ENCODE measurements at regions not wholly inside any gene's neighbourhood (a gene's known extent, or its start where the extent isn't known, plus 50 kb on each side); places are given as distances from the start of the nearest gene placed in this dataset.
"Not testable (repeated sequence)": the region's sequence is repeated elsewhere in the genome, so short reads cannot be mapped to it uniquely, and the experiment has no call there.

DNA sequence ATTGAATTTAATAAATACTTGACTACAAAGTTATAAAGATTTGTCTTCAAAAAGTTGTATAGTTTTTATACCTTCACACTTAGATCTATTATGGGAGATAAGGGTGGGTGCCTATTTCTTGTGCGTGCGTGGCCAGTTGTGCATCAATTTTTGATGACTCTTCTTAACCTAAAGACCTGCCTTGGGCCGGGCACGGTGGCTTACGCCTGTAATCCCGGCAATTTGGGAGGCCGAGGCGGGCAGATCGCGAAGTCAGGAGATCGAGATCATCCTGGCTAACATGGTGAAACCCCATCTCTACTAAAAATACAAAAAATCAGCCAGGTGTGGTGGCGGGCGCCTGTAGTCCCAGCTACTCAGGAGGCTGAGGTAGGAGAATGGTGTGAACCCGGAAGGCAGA lies 830.1 kb downstream of the BRD1 start:
- not testable (repeated sequence) for H3K4me3 ChIP-seq (ENCODE audit: low read length); DNase-seq (ENCODE audit: low read depth, low spot score)

DNA sequence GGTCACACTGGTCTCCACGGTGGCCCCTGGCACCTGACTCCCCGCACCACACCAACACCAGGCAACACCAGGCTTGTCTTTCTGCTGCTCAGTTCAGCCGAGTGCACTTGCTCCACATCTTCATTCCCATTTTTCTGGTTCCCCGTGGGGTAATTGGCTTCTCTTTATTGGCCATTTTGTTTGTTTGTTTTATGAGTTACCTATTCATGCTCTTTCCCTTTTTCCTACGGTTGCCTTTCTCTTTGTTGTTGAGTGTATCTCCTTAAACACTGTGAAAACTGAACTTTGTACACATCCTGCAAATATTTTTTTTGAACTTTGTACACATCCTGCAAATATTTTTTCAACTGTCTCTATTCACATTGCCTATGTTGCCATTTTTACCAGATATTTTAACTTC lies 834.0 kb downstream of the BRD1 start:
- no peak for DNase-seq (ENCODE audit: low read depth, low spot score)
- no peak overlapping the region for H3K4me3 ChIP-seq (ENCODE audit: low read length)

DNA sequence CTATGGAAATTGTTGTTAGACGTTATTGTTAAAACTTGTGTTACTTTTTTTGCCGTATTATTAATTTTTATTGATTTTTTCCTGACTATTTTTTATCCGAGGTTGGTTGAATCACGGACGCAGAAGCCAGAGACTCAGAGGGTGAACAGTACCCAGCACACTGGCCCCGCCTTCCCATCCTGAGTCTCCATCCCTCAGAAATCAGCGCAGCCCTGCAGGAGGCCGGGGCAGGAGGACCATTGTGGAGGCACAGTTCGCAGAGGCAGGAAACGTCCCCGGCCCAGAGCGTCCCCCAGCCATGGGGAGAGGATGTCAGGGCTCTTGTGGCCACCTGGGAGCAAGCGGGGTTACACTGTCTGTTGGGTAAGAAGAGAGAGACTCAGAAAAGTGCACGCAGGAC lies 843.0 kb downstream of the BRD1 start:
- H3K4me3 ChIP-seq (ENCODE audit: low read length), result no peak overlapping the region
- DNase-seq (ENCODE audit: low read depth, low spot score), result no peak

DNA sequence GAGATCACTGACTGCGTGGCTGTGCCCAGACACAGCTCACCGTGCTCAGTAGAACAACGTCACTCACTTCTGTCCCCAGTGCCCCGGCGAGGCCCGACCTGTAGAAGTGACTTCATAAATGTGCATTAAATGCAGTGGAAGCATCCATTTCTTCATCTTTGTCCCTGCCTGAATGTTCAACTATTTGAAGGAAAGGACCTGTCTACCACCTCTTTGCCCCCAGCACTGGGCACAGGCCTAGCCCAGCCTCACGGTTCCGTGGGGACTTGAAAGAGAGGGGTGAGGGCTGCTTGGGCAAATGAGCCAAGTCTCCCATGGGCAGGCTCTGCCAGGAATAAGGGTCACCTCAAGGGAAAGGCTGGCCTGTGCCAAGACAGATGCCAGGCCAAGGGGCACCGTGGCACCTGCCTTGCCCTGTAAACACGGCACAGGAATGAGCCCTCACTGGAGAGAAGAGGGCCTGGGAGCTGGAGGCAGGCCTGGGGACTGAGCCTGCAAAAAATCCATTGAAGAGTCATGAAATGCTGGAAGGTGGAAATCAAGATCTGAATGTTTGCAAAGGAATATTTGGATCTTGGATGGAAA lies 845.3 kb downstream of the BRD1 start:
- no peak overlapping the region for H3K4me3 ChIP-seq (ENCODE audit: low read length)
- no peak for DNase-seq (ENCODE audit: low read depth, low spot score)

DNA sequence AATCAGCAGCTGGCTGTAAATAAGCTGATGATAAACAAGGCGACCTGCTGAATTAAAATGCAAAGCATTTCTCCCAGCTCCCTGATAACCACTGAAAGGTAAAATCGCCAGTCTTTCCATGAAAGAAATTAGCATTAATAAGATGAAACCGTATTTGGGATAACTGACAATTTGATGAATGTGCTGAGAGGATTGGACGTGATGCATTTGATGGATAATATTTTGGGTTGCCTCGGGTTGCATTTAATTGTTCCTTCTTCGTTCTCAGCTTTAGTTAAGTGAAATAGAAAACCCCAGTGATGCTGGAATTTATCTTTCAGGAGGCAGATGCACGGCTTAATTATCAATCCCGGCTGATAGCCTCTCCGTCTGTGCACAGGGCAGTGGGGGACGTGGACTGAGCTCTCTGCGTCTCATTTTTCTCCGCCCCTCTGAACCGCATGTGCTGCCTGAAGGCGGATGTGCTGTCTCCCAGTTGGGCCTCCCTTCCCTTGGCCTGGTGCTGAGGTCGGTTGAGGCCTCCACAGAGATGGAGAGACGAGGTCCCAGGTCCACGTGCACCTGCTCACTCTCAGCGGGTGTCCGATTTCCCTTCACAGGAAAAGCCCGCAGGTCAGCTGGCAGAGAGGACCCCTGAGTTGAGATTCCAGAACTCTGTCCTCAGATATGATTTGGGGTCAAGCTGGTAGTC lies 846.2 kb downstream of the BRD1 start:
- H3K4me3 ChIP-seq (ENCODE audit: low read length), result no peak overlapping the region
- DNase-seq (ENCODE audit: low read depth, low spot score), result no peak

DNA sequence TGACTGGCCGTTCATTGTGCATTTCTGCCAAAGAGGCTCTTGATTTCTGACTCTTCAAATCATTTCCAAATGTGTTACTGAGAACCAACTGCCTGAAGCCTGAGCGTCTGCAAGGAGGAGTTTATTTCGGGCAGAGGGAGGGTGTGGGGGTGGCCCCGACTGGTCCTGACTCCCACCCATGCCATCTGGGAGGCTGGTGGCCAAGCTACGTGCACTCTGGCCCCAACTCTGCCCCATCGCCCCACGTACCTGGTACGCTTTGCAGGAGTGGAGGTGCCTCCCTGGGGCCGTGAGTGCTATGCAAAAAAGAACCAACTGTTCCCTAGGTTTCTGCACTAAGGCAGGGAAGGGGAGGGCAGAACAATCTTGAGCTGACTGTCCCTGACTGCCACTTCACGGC lies 846.8 kb downstream of the BRD1 start:
- no peak for DNase-seq (ENCODE audit: low read depth, low spot score)
- no peak overlapping the region for H3K4me3 ChIP-seq (ENCODE audit: low read length)

DNA sequence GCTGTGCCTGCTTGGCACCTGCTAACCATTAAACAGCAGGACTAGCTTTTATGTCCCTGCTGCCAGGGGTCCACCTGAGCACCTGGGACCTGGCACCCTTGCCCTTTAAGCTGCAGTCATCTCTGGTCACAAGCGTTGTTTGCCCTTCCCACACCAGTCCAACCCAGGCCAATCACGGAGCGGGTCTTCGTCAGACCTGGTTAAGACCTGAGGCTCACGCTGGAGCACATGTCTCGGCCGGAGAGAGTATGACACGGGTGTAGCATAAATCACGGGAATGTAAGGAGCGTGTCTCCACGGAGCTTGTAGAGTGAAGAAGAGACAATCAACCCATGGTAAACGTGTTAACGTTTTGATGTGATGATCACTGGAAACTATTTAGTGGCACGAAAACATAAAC lies 847.3 kb downstream of the BRD1 start:
- DNase-seq (ENCODE audit: low read depth, low spot score), result no peak
- H3K4me3 ChIP-seq (ENCODE audit: low read length), result no peak overlapping the region

DNA sequence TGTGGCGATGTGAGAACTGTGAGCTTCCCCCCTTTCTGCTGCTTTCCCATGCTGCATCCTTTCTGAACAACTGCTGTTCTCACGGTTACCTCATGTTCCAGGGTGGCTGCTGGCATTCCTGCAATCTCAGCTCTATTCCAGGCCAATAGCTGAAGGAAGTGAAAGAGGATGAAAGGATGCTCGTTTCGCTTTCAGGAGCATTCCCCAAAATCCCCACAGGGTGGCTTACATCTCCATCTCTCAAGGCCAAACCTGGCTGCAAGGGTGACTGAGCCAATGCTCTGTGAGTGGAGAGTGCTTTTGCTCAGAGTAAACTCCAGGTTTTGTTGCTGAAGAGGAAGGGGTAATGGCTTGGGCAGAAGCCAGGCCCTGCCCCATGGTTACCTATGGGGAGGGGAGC lies 848.2 kb downstream of the BRD1 start:
- peak; percentile 5 for DNase-seq (ENCODE audit: low read depth, low spot score)
- no peak overlapping the region for H3K4me3 ChIP-seq (ENCODE audit: low read length)

DNA sequence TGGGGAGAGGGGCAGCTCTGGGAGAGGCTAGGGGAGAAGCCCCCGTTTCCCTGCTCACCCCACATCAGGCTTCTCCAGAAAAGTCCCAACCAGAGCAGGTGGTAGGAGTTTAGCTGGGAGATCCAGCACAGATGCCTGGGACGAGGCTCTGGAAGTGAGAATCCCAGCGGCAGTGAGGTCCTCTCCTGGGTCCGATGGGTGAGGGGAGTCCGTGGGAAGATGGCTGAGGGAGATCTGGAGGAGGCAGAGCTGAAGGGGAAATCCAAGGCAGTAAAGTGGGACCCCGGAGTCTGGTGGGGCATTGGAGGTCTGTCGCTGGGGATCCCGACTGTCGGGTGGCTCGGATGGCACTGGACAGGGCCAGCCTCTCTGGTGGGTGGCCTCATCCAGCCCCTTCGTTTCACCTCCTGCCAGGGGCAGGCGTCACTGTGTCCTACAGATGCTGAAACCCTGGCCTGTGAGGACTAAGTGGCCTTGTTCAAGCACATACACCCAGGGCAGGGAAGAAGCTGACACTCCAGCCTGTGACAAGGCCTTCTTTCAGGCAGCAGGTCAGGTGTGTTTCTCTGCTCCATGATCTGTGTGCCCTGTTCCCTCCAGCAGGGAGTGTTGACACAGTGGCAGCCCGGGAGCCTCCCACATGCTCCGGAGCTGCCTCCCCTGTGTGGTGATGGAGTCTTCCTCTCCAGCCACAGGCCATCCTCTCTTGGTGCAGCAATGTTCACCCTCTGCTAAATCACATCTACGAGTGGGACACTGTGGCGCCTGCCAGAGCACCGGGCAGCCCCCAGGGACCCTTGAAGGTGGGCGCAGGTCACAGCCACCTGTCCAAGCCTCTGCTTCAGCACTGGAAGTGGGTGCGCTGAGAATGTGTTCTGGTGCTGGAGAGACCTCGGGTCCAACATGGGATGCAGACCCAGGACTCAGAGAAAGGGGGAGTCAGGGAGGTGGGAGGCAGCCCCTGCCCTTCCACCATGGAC lies 850.8 kb downstream of the BRD1 start:
- DNase-seq (ENCODE audit: low read depth, low spot score), result no peak
- H3K4me3 ChIP-seq (ENCODE audit: low read length), result no peak overlapping the region

DNA sequence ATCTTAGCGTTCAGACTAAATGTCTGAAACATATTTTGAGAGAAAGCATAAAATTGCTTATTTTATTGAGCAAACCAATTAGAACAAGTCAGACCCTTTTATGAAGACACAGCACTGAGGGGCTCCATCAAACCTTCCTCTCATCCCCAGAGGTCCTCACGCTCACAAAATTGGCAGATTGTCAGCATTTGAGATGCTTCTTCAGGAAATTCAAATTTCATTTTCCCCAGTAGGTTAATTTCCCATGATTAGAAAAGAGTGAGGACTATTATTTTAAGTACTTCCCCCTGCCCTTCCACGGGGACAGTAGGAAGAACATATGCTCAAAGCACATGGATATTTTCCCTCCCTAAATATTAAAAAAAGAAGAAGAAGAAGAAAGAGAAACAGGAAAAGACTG lies 851.8 kb downstream of the BRD1 start:
- DNase-seq (ENCODE audit: low read depth, low spot score), result no peak
- H3K4me3 ChIP-seq (ENCODE audit: low read length), result no peak overlapping the region

DNA sequence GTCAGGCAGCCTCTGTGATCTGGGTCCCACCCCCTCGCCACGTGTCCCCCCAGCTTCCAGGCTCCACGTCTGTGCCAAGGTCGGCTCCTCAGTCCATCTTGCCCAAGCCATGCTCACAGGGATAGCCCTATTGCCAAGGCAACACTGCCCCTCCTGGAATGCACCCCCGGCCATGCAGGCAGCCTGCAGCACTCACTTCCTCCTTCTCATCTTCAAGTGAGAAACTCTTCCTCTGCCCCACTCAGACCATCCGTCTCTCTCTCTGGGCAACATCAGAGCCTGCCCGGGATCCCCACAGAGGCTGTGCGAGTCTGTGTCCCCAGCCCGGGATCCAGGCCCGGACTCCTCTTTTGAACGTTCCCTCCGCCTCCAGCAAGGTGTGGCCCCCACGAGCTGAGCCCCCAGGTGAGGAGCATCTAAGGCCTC lies 852.3 kb downstream of the BRD1 start:
- H3K4me3 ChIP-seq (ENCODE audit: low read length), result no peak overlapping the region
- no peak for DNase-seq (ENCODE audit: low read depth, low spot score)

DNA sequence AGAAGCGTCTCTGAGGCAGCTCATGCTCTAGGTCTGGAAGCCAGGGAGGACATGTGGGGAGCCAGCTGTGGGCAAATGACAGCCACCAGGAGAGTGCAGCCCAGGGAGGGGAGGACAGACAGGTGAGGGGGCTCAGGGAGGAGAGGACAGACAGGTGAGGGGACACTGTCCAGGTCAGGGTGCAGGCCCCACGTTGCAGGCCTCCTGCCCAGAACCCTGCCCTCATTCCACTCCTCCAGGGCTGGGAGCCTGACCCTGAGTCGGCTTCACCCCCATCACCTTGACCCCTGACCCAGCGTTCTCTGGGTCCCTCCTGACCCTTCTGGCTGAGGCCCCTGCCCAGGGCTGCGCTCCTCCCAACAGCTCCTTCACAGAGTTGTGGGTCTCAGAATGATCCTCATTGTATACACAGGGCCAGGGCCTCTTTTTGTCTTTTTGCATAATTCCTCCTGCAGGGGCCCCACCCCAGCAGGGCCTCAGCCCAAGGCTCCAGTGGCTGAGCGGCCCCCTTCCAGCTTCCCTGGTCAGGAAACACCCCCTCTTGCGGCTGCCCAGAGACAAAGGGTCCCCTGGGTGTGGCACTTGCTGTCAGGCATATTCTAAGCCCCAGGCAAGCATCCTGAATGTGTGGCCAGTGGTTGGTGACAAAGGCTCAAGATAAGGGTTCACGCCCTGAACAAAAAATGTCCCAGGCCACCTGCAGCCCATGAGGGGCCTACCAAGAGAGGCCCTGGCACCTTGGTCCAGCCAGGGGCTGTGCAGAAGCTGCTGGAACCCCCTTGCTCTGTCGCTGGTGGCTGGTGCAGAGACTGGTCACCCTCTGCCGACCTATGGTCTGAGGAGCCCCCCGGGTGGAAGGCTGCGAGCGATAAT lies 853.0 kb downstream of the BRD1 start:
- no peak for DNase-seq (ENCODE audit: low read depth, low spot score)
- no peak overlapping the region for H3K4me3 ChIP-seq (ENCODE audit: low read length)

DNA sequence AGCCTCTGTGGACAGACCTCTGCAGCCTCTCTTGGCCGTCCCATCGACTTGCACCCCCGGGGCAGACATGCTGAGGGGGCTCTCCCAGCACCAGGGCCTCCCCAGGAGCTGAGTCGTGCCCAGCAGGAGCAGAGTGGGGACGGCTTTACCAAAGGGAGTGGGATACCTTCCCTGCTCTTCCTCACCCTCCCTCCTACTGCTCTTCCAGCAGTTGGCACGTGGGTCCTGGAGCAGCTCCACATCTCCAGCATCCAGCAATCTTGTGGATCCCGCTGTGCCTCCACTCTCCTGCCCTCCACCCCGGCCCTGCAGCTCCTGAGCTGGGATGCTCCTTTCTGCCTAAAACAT lies 854.0 kb downstream of the BRD1 start:
- no peak for DNase-seq (ENCODE audit: low read depth, low spot score)
- H3K4me3 ChIP-seq (ENCODE audit: low read length), result no peak overlapping the region

DNA sequence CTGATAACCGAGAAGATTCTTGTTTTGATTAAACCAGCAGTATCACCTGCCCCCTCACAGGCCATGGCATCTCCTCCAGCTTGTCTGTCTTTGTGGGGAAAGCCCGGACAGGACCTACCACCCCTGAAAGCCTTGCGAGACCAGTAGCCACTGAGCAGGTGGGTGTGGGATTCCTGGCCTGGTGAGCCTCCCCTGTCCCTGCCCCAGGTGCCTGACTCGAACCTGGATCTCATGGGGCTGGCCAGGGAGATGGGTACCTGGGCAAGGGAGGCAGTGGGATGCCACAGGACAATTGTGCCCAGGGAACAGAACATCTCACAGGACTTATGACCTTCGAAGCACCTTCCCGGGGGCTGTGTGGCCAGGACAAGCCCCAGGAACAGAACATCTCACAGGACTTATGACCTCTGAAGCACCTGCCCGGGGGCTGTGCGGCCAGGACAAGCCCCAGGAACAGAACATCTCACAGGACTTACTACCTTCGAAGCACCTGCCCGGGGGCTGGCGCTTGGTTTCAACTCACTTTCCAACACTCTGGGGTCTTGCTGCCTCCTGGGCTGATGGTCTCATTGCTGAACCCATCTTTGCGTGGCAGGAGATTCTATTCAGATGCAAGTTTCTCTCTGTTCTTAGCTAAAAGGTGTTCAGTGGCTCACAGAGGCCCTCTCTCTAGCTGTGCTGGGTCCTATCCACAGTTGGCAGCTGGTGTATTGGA lies 854.5 kb downstream of the BRD1 start:
- no peak overlapping the region for H3K4me3 ChIP-seq (ENCODE audit: low read length)
- no peak for DNase-seq (ENCODE audit: low read depth, low spot score)

DNA sequence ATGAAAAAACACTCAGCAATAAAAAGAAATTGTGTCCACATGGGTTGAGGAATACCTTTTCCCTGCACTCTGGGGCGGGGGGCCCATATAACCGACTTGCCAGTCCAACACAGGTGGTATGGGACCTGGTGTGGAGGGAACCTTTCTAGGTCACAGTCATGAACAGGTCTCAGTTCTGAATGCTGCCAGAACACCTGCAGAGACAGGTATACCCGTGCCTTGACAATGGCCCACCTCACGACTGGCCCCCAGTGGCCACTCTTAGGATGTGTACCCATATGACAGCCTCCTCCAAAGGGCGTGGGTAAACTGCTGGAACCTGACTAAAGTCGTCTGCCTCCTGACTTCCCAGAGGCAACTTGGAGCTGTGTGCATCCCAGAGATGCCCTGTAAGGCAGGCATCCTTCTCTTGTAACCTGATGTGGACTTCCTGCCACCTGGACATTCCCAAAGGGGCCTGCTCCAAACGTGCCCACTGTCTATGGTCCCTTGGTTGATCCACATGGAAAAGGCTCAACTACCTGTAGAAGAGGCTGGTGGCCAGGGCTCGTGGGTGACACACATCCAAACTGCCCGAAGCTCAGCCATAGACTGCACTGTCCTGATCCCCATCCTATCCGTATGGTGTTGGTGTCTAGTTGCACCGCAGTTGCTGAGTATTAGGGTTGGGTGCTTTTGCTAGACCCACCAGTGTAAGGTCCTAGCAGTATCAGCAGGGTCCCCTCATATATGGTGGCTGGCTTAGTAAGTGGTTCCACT lies 859.3 kb downstream of the BRD1 start:
- no peak for DNase-seq (ENCODE audit: low read depth, low spot score)
- no peak overlapping the region for H3K4me3 ChIP-seq (ENCODE audit: low read length)

DNA sequence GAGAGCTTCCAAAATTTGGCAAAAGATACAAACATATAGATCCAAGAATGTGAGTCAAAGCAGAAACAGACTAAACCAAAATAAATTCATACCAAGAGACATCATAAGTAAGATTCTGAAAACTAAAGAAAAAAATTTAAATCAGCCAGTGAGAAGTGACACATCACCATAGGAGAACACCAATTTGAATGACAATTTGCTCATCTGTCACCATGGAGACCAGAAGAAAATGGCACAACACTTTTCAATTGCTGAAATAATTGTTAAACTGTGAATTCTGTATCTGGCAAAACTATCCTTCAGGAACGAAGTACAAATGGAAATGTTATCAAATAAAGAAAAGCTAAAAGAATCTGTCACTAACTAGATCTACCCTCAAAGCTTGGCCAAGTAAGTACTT lies 864.3 kb downstream of the BRD1 start:
- no peak overlapping the region for H3K4me3 ChIP-seq (ENCODE audit: low read length)
- no peak for DNase-seq (ENCODE audit: low read depth, low spot score)

DNA sequence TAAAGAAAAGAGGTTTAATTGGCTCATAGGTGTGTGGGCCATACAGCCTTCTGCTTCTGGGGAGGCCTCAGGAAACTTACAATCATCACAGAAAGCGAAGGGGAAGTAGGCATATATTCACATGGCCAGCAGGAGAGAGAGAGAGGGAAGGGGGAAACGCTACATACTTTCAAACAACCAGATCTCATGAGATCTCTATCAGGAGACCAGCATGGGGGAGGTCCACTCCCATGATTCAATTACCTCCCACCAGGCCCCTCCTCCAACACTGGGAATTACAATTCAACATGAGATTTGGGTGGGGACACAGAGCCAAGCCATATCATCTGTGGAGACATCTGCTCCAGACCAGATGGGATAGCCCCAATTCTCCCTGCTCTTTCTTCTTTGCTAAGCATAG lies 866.0 kb downstream of the BRD1 start:
- no peak for DNase-seq (ENCODE audit: low read depth, low spot score)

DNA sequence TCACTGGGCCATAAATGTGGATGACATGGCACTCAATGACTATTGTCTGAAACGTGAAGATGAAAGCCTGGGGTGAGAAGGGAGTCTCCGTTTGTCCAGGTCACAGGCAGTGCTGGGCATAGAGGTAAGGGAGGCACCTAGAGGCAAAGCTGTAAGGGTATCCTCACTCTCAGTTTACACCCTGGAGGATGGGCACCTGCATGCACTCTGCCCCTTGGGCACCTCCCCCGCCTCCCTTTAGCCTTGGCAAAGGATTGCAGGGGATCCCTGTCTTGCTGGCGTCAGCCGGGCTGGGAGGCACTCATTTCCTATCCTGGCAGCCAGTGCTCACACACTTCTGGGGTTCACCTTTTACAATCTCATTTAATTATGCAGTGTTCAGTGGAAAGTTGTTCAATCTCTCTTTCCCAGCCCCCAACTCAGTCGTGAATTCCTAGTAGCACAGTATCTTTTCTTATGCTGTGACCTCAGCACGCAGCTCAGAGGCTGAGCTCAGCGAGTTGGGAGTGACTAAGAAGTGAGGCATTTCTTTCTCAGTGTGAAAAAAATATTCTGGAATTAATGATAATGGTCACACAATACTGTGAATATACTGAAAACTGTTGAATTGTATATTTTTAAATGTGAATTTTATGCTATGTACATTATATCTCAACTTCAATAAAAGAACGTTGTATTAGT lies 866.6 kb downstream of the BRD1 start:
- H3K4me3 ChIP-seq (ENCODE audit: low read length), result no peak overlapping the region
- no peak for DNase-seq (ENCODE audit: low read depth, low spot score)

More for the DNA sequence above, 866.0 kb downstream of the BRD1 start:
- no peak overlapping the region for H3K4me3 ChIP-seq (ENCODE audit: low read length)

Data from Jurkat, Clone E6-1 (cell line).